SK-N-SH (cell line): ENCODE measurements at regions not wholly inside any gene's neighbourhood (a gene's known extent, or its start where the extent isn't known, plus 50 kb on each side); places are given as distances from the start of the nearest gene placed in this dataset.
A peak's percentile ranks its signal among the peaks of the same experiment; 100 is the strongest.

ENCODE experiments used
- CTCF ChIP-seq: fragments of 200-600 bp; sonication (generic); IDR thresholded peaks from 2 replicates; pipeline ENCODE4 v1.6.1; 2017; ENCODE audit warnings: antibody characterized with exemption, mild to moderate bottlenecking, moderate library complexity
- EZH2phosphoT487 ChIP-seq: fragments of 200-600 bp; sonication (generic); IDR thresholded peaks from 2 replicates; pipeline ENCODE4 v1.6.1; 2017; ENCODE audit warnings: low read depth, mixed run types, mild to moderate bottlenecking, antibody characterized with exemption, moderate library complexity, borderline replicate concordance
- GABPA ChIP-seq: IDR thresholded peaks from 2 replicates; pipeline ENCODE4 v1.4.0; 2012; ENCODE audit warnings: low read depth, mild to moderate bottlenecking
- MAX ChIP-seq: IDR thresholded peaks from 2 replicates; pipeline ENCODE4 v1.4.0; 2012; ENCODE audit warnings: low read depth
- PBX3 ChIP-seq: IDR thresholded peaks from 2 replicates; pipeline ENCODE4; 2012
- POLR2AphosphoS5 ChIP-seq: IDR thresholded peaks from 2 replicates; pipeline ENCODE4 v1.6.1; 2012; ENCODE audit warnings: low read depth, low read length
- RFX5 ChIP-seq: IDR thresholded peaks from 2 replicates; pipeline ENCODE4 v1.6.1; 2012; ENCODE audit warnings: mild to moderate bottlenecking, improper control_type of control experiment, low read length
- SIN3A ChIP-seq: IDR thresholded peaks from 2 replicates; pipeline ENCODE4 v1.6.1; 2012; ENCODE audit warnings: low read depth, mild to moderate bottlenecking, low read length, moderate library complexity, borderline replicate concordance
- YY1 ChIP-seq: IDR thresholded peaks from 2 replicates; pipeline ENCODE4 v1.4.0; 2012; ENCODE audit warnings: low read depth, mild to moderate bottlenecking

GRCh38 chr5:84688566-84688965 is 303.9 kb upstream of the EDIL3 start:
- TF ChIP-seq SIN3A (no peak), GABPA (no peak), YY1 (no peak), CTCF (no peak), EZH2phosphoT487 (no peak), PBX3 (peak; percentile 61; the same call in 1 of the 2 replicates), RFX5 (no peak), MAX (no peak), POLR2AphosphoS5 (no peak)
